Adrenal gland (tissue), 9 donors: ENCODE measurements at regions not wholly inside any gene's neighbourhood (a gene's known extent, or its start where the extent isn't known, plus 50 kb on each side); places are given as distances from the start of the nearest gene placed in this dataset.
A peak's percentile ranks its signal among the peaks of the same experiment; 100 is the strongest.

Source experiments
- DNase-seq, 7 donors: peaks; one replicate each; pipeline ENCODE4 v3.0.0-alpha.2; 2019 to 2020
- H3K27ac ChIP-seq, 5 donors: fragments of 200-600 bp; sonication (generic) in 4 of 5; 1 replicate in 3 of 5; 2 replicates in 2 of 5; pipeline versions ENCODE4 v1.5.1 to v1.8.0; 2016 to 2020; ENCODE audit warnings: mild to moderate bottlenecking in 1 of 5
- H3K27me3 ChIP-seq: fragments of 200-600 bp; 2 replicates; pipeline ENCODE4 v1.8.0; 2021
- H3K36me3 ChIP-seq, 2 donors: fragments of 200-600 bp; replicated peaks in 1 of 2; 1 replicate in 1 of 2; 2 replicates in 1 of 2; pipeline versions ENCODE4 v1.5.1 to v1.8.0; 2018 to 2022
- H3K4me1 ChIP-seq, 2 donors: fragments of 200-600 bp; replicated peaks in 1 of 2; 1 replicate in 1 of 2; 2 replicates in 1 of 2; pipeline versions ENCODE4 v1.5.1 to v1.8.0; 2018 to 2021
- H3K4me3 ChIP-seq, 4 donors: fragments of 200-600 bp; sonication (generic) in 3 of 4; one replicate each; pipeline ENCODE4 v1.5.1; 2016 to 2018
- H3K9me3 ChIP-seq, 3 donors: fragments of 200-600 bp; sonication (generic) in 1 of 3; replicated peaks in 1 of 3; 1 replicate in 2 of 3; 2 replicates in 1 of 3; pipeline versions ENCODE4 v1.5.1 to v1.8.0; 2016 to 2021
- POLR2A ChIP-seq, 2 donors: fragments of 450-650 bp; IDR thresholded peaks; one replicate each; pipeline ENCODE4 v1.6.1; 2017; ENCODE audit warnings: antibody characterized with exemption in 2 of 2, mild to moderate bottlenecking in 2 of 2, moderate library complexity in 1 of 2
- WGBS, 4 donors: extraction: QIAGEN DNeasy Blood & Tissue Kit in 2 of 4; methylation state at CpG; one replicate each; pipeline versions ENCODE4 v1.1.5 to v1.1.7; 2013 to 2017; 5-methylcytosine and 5-hydroxymethylcytosine counted together
- intact Hi-C, 2 donors: fragments of 100-400 bp; cut with DNase I; formaldehyde crosslinking; loops; one replicate each; pipeline versions ENCODE4 v1.14.1 to v1.15.0; 2022 to 2023
- TF ChIP-seq, protein P1 (sequence below), 6 experiments: fragments of 450-650 bp in 4 of 6; fragments of 200-600 bp in 2 of 6; sonication (generic) in 1 of 6; IDR thresholded peaks; 1 replicate in 5 of 6; 2 replicates in 1 of 6; pipeline versions ENCODE4 v1.5.1 to v1.8.0; 2016 to 2021; ENCODE audit warnings: antibody characterized with exemption in 6 of 6, mild to moderate bottlenecking in 2 of 6, moderate library complexity in 1 of 6
- donor health status: healthy with polysubstance abuse.
- donor health status: Bipolar disorder and iron deficiency.
- donor health status: DM: yes; HTN: yes; CAD: no.
- donor health status: DM: no; HTN: no; CAD: no.
- donor health status: DM: no; HTN: no; CAD: no.

- no peak for DNase-seq
- intact Hi-C loops, result no loop called here
- TF ChIP-seq, protein P1, sequence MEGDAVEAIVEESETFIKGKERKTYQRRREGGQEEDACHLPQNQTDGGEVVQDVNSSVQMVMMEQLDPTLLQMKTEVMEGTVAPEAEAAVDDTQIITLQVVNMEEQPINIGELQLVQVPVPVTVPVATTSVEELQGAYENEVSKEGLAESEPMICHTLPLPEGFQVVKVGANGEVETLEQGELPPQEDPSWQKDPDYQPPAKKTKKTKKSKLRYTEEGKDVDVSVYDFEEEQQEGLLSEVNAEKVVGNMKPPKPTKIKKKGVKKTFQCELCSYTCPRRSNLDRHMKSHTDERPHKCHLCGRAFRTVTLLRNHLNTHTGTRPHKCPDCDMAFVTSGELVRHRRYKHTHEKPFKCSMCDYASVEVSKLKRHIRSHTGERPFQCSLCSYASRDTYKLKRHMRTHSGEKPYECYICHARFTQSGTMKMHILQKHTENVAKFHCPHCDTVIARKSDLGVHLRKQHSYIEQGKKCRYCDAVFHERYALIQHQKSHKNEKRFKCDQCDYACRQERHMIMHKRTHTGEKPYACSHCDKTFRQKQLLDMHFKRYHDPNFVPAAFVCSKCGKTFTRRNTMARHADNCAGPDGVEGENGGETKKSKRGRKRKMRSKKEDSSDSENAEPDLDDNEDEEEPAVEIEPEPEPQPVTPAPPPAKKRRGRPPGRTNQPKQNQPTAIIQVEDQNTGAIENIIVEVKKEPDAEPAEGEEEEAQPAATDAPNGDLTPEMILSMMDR (IDR thresholded peaks at IDR 0.05), result no peak
- no peak for TF ChIP-seq POLR2A (IDR thresholded peaks at IDR 0.05)
- Histone ChIP-seq H3K27me3 (no peaks in the 10 kb centered on the region), H3K4me1 (no peaks in the 10 kb centered on the region), H3K9me3 (no peaks in the 10 kb centered on the region), H3K27ac (no peak overlapping the region), H3K36me3 (no peaks in the 10 kb centered on the region), H3K4me3 (no peak overlapping the region)
- WGBS, 4 donors, result 78 to 92% (median 81%) methylated on average over 4 of the region's 4 CpGs
Observed at GRCh38 chr3:132987396-132987795, 50.8 kb upstream of the TMEM108 start.

DNA sequence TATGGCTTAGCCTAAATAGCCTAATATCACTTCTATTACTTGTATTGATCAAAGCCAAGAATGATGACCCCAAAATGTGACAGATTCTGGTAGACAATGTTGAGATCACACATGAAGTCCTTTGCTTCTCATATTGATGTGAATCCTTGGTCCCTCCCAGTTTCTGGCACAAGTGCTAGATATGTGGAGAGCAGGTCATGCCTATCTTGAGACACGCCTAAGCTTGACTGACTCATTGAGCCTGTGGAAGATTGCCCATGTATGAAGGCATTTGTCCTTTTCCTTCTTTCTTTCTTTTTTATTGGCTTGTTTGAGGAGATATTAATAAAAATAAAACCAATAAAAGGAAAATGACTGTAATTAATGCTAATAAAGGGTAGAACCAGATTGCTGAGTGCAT is 54.0 kb upstream of the TMEM108 start:
- H3K27ac ChIP-seq, result no peak overlapping the region
- no peak overlapping the region for H3K4me3 ChIP-seq
- peak in 1 of 7 donors; percentile 15 for DNase-seq
- no peaks in the 10 kb centered on the region for H3K27me3 ChIP-seq
- TF ChIP-seq POLR2A (IDR thresholded peaks at IDR 0.05), result no peak
- TF ChIP-seq, protein P1 (IDR thresholded peaks at IDR 0.05), result no peak
- intact Hi-C loops, result no loop called here
- 45 to 71% (median 59%) methylated on average over 1 of the region's 1 CpG for WGBS, 4 donors
- H3K36me3 ChIP-seq, result no peaks in the 10 kb centered on the region
- no peaks in the 10 kb centered on the region for H3K9me3 ChIP-seq
- H3K4me1 ChIP-seq, result no peaks in the 10 kb centered on the region

DNA sequence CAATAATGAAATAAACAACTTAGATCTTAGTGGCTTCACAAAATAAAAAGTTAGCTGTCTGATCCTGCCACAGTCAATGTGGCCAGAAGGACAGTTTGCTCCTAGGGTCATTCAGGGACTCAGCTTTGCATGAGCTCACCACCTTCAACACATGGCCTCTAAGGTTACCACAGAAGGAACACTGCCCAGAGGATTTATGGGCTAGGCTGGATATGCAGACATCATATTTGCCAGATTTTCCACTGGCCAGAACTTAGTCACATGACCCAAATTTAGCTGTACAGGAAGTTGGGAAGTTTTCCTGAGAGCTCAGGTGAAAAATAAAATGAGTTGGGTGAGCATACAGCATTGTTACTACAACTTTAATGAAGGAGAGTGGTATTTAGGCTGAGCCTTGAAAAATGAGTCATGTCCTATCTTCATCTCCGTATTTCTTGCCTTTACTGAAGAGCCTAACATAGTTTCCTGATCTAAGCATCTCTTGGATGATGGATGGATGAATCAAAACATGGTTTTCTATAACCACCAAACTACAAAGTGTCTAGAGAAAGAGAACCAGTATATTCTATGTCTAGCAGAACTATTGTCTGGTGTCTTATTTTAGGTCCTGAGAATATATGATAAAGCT is 54.9 kb upstream of the TMEM108 start:
- no peaks in the 10 kb centered on the region for H3K36me3 ChIP-seq
- H3K27ac ChIP-seq, result no peak overlapping the region
- DNase-seq, result peak in 3 of 7 donors; percentile 2 to 70 (median 27)
- intact Hi-C loops, result no loop called here
- H3K4me1 ChIP-seq, result no peaks in the 10 kb centered on the region
- WGBS, 4 donors, result 31 to 45% (median 33%) methylated on average over 1 of the region's 1 CpG
- TF ChIP-seq, protein P1 (IDR thresholded peaks at IDR 0.05), result no peak
- TF ChIP-seq POLR2A (IDR thresholded peaks at IDR 0.05), result no peak
- no peaks in the 10 kb centered on the region for H3K27me3 ChIP-seq
- H3K9me3 ChIP-seq, result no peaks in the 10 kb centered on the region
- H3K4me3 ChIP-seq, result no peak overlapping the region

DNA sequence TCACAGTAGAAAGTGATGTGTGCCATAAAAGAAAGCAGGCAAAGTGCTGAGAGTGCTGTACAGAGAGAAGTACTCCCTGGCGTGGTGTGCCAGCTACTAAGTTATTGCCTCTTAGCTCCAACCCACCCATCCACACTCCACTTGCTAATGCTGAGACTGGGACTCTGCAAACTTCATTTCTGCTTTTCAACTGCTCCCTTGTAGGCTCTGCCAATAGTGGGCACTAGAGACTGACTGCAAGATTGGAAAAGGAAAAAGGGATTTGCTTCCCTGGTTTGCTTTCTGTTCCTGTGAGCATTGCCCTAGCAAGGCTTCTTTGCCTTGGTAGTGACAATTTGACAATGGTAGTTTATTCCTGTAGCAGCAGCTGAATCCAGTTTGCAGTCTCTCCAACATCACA is 56.5 kb upstream of the TMEM108 start:
- intact Hi-C loops, result no loop called here
- Histone ChIP-seq H3K36me3 (no peaks in the 10 kb centered on the region), H3K4me3 (no peak overlapping the region), H3K9me3 (no peaks in the 10 kb centered on the region), H3K27ac (no peak overlapping the region), H3K27me3 (no peaks in the 10 kb centered on the region), H3K4me1 (no peaks in the 10 kb centered on the region)
- TF ChIP-seq POLR2A (IDR thresholded peaks at IDR 0.05), result no peak
- TF ChIP-seq, protein P1 (IDR thresholded peaks at IDR 0.05), result peak in 1 of 6 experiments; percentile 3
- DNase-seq, result no peak
- 65 to 88% (median 68%) methylated on average over 1 of the region's 1 CpG for WGBS, 4 donors
